WI38 (cell line): ENCODE measurements at regions not wholly inside any gene's neighbourhood (a gene's known extent, or its start where the extent isn't known, plus 50 kb on each side); places are given as distances from the start of the nearest gene placed in this dataset.
"Not testable (repeated sequence)": the region's sequence is repeated elsewhere in the genome, so short reads cannot be mapped to it uniquely, and the experiment has no call there.

ENCODE experiments used
- H3K4me3 ChIP-seq: 2 replicates; pipeline ENCODE4 v1.5.1; 2011; ENCODE audit warnings: low read depth, mild to moderate bottlenecking, control low read depth, low read length
- TF ChIP-seq, protein P1 (sequence below): IDR thresholded peaks from 2 replicates; pipeline ENCODE4 v1.5.1; 2012; ENCODE audit warnings: low read depth, mild to moderate bottlenecking, control low read depth, low read length

DNA sequence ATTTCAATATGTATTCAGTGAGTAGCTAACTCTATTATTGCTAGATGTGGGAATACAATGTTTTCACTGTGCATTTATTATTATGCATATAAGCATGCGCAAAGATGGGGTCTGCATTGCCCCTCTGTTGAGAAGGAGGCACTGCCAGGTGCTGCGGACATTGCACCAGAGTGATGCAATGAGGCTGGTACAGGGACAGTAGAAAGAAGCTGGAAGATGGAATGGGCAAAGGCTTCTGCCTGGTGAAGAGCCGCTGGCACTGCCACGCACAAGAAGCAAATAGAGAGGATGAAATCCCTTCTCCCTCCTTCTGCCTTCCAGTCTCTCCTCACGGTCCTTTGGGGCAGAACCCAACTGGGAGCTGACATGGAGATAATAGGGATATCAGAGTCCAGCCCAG is 154.5 kb upstream of the TNFAIP3 start:
- no peak overlapping the region for H3K4me3 ChIP-seq
- TF ChIP-seq, protein P1, sequence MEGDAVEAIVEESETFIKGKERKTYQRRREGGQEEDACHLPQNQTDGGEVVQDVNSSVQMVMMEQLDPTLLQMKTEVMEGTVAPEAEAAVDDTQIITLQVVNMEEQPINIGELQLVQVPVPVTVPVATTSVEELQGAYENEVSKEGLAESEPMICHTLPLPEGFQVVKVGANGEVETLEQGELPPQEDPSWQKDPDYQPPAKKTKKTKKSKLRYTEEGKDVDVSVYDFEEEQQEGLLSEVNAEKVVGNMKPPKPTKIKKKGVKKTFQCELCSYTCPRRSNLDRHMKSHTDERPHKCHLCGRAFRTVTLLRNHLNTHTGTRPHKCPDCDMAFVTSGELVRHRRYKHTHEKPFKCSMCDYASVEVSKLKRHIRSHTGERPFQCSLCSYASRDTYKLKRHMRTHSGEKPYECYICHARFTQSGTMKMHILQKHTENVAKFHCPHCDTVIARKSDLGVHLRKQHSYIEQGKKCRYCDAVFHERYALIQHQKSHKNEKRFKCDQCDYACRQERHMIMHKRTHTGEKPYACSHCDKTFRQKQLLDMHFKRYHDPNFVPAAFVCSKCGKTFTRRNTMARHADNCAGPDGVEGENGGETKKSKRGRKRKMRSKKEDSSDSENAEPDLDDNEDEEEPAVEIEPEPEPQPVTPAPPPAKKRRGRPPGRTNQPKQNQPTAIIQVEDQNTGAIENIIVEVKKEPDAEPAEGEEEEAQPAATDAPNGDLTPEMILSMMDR = no peak

DNA sequence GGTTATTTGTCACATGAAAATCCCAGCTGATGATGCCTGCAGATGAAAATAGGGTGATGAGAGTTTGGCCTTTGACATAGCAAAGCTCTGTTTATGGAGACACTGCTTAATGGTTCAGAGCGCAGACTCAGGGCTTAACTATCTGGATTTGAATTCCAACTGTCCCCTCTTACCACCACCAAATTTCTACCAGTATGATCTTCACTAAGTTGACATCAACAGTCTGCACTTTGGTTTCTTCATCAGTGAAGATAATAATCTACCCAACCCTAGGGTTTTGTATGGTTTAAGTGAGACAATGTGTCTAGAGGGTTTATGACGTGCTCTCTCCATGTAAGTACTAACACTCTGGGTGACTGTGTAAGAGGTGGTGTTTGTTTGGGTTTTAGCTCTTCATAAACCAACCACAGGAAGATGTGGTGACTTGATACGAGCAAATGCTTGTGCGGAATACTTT is 151.4 kb upstream of the TNFAIP3 start:
- TF ChIP-seq, protein P1 = no peak
- no peak overlapping the region for H3K4me3 ChIP-seq

DNA sequence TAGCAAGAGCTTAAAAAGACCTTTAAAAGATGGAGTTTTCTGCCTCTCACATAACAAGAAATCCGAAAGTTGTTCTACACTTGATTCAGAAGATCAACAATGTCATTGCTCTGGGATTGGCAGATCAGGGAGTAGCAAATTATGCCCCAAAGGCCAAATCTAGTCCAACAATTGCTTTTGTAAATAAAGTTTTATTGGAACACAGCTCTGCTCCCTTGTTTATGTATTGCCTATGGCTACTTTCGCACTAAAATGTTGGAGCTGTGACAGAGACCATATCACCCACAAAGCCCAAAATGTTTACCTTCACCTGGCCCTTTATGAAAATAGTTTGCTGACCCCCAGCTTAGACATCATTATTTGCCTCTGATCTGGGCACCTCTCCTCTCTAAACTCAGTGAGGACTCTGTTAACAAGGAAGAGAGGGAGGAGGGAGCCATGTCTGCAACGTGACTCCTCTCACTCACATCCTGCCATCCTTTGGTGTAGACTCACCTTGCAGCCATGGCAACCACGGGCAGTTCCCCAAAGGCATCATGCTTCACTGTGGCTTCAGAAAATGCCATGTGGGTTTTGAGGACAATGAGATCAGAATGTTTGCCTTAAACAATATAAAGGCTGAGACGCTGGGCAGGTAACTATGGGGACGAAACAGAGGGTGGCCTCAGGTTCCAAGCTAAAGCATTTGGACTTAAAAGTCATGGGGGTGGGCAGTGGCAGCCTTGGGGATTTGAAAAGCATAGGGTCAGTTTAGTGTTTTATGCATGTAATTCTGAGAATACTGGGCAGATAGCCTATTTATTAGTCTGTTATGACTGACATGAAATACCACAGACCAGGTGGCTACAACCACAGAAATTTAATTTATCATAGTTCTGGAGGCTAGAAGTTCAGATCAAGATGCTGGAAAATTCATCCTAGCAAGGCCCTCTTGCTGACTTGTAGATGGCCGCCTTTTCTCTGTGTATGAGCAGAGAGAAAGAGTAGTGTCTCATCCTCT is 149.7 kb upstream of the TNFAIP3 start:
- TF ChIP-seq, protein P1 = no peak
- no peak overlapping the region for H3K4me3 ChIP-seq

DNA sequence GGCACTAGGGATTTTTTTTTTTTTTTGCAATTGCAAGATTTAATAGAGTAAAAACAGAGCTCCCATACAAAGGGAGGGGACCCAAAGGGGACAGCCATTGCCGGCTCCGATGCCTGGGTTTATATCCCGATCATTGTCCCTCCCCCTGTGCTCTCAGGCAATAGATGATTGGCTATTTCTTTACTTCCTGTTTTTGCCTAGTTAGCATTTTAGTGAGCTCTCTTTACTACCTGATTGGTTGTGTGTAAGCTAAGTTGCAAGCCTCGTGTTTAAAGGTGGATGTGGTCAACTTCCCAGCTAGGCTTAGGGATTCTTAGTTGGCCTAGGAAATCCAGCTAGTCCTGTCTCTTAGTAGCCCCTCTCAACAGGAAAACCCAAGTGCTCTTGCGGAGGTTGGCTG is 148.2 kb upstream of the TNFAIP3 start:
- H3K4me3 ChIP-seq = not testable (repeated sequence)

DNA sequence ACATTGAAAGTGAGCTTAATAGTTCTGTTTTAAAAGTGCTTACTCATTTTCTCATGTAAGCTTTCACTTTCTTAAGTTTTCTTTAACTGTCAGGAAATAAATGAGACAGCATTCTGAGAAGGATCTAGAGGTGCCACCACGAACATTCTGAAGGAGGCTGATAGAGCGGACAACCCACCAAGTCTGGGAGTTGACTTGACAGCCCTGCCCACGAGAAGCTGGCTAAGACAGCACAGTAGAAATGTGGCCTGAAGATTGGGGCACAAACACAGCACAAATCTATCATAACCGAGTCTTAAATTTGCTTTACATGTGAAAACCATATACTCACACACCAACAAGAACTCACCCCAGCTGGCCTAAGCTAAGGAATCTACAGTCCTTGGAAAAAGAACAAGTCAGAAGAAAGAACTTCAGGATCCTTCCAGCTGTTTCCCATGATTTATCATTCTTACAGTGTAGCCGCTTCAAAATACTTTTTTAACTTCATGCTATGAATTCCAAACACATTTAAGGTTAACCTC is 144.2 kb upstream of the TNFAIP3 start:
- TF ChIP-seq, protein P1 = no peak
- H3K4me3 ChIP-seq = no peak overlapping the region

DNA sequence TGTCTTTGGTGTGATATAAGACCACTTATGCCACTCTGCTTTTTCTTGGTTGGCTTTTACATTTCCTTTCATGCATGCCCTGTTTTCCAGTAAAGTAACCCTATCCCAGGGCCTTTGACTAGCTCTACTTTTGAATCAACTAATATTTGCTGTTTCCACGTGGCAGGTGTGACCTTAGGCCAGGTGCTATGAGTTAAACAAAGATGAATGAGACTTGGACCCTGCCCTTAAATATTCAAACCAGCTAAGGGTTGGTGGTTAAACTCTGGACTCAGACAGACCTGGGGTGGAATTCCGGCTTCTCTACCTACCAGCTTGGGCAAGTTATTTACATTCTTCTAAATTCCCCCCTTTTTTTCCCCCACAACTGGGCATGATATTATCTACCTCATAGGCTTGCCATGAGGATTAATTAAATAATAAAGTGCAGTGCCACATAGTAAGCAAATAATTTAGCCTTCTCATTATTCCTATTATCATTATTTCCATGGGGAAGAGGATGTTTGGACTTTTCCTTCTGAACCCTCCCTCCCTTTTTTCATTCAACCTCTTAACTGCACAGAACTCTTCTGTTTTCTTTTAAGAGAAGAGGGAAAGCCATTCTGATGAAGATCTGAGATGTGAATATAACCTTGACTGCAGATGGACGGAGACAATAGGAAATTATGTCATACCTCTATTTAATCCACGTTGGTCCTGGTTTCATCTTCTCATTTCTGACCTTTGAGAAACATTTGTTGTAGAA is 143.6 kb upstream of the TNFAIP3 start:
- TF ChIP-seq, protein P1 = no peak
- no peak overlapping the region for H3K4me3 ChIP-seq

DNA sequence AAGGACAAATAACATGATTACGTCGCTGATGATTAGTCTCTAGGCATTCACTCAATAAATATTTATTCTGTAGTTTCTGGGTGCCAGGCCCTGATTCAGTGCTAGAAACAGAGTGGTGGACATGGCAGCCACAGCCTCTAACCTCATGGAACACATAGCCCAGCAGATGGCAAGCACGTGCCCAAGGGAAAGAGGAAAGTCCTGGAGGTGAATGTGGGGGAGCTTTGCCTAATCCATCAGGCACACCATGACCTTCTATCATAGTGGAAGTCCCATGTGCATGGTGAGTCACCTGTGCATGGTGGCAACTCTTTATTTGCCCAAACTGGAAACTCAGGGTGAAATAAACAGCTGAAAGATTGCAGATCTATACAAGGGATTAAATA is 143.0 kb upstream of the TNFAIP3 start:
- TF ChIP-seq, protein P1 = no peak
- no peak overlapping the region for H3K4me3 ChIP-seq
